A673 (cell line): ENCODE measurements at regions not wholly inside any gene's neighbourhood (a gene's known extent, or its start where the extent isn't known, plus 50 kb on each side); places are given as distances from the start of the nearest gene placed in this dataset.

Source experiments
- CTCF ChIP-seq: fragments of 300-800, 200-600 bp; sonication (generic); conservative IDR thresholded peaks from 2 replicates; pipeline ENCODE4 v1.5.1; 2017; ENCODE audit warnings: low read depth, mild to moderate bottlenecking, antibody characterized with exemption, low read length, moderate library complexity, mixed read lengths
- EZH2 ChIP-seq: fragments of 200-600 bp; sonication (generic); IDR thresholded peaks from 2 replicates; pipeline ENCODE4 v1.6.1; 2017; ENCODE audit warnings: borderline replicate concordance, low read depth, mild to moderate bottlenecking, mixed read lengths, antibody characterized with exemption, low read length; ENCODE audit not compliant: poor library complexity, severe bottlenecking

- TF ChIP-seq CTCF (no peak), EZH2 (no peak)
Observed at GRCh38 chr1:90305577-90305976, 310.7 kb downstream of the ZNF326 start.
